NCI-H2196 treated with DMSO at 0.1 percent for 48 hours (cell line): ENCODE measurements at regions not wholly inside any gene's neighbourhood (a gene's known extent, or its start where the extent isn't known, plus 50 kb on each side); places are given as distances from the start of the nearest gene placed in this dataset.

Experiments used
- DNase-seq: peaks from one replicate; lab custom pipeline; 2025; ENCODE audit not compliant: unreplicated experiment; lab: John Stamatoyannopoulos, UW

DNA sequence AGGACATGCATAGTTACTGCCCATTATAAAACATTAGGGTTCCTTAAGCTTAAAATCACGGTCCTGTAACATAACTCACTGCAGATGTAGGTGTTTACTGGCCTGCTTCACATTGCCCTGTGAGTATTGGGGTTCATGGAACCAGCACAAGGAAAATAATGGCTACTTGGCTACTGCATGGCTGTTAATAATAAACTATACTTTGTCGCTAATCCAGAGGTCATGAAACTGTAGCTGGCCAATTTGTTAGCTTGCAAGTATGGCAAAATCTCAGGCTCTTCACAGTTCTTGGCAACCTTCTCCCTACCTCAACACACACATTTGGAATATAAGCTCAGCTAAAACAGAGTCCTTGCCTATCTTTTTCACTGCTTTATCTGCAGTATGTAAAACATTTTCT is 274.0 kb upstream of the NR5A2 start:
- DNase-seq, result no peak

- DNase-seq, result no peak
Observed at GRCh38 chr1:199756066-199756465, 271.4 kb upstream of the NR5A2 start.

GRCh38 chr1:199758626-199759255 is 268.8 kb upstream of the NR5A2 start:
- DNase-seq, result no peak

- DNase-seq, result no peak
Observed at GRCh38 chr1:199759268-199759730, 268.2 kb upstream of the NR5A2 start.

GRCh38 chr1:199762572-199762971 is 264.9 kb upstream of the NR5A2 start:
- no peak for DNase-seq

DNA sequence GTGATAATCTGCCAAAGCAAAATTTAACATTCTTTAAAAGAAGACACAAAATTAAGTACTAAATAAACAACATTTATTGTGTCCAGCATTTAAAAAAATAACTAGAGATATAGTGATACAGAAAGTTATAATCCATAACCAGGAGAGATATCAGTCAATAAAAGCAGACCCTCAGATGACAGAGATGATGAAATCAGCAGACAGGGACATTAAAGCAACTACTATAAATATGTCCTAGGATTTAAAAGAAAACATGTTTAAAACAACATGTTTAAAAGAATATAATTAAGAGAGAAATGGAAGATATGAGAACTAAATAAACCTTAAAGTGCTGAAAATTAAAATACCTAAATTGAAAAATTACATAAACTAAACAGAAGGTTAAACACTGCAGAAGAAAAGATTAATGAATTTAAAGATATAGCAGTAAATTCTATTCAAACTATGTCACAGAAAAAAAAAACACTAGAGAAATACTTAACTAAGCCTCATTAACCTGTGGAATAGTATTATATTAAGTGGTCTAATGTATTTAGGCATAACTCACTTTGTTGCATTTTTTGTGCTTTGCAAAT is 261.2 kb upstream of the NR5A2 start:
- DNase-seq, result no peak

- no peak for DNase-seq
Observed at GRCh38 chr1:199767700-199768099, 259.8 kb upstream of the NR5A2 start.

DNA sequence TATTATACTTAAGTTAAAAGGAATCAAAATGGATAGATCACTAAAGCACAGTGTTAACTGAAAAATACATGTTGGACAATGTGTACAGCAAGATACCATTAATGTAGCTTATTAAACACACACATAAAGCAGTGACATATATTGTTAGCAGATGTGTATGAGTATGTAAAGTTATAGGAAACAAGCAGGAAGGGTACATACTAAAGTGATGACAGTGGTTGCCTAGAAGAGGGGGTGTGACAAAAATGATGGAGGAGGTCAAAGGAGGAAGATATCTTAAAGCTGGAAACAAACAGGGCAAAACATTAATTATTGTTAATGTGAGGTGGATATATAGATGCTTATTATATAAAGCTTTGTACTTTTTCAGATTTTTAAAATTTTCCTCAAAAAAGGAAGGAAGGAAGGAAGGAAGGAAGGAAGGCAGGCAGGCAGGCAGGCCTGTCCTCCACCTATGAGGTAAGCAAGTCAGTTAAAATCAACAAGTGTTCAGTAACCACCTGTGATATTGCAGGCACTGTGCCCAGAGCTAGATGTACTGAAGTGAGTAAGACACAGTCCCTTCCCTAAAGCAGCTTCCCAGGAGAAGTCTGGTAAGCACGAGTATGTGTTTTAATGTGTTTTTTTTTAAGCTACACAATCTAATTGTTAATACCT is 252.9 kb upstream of the NR5A2 start:
- no peak for DNase-seq

DNA sequence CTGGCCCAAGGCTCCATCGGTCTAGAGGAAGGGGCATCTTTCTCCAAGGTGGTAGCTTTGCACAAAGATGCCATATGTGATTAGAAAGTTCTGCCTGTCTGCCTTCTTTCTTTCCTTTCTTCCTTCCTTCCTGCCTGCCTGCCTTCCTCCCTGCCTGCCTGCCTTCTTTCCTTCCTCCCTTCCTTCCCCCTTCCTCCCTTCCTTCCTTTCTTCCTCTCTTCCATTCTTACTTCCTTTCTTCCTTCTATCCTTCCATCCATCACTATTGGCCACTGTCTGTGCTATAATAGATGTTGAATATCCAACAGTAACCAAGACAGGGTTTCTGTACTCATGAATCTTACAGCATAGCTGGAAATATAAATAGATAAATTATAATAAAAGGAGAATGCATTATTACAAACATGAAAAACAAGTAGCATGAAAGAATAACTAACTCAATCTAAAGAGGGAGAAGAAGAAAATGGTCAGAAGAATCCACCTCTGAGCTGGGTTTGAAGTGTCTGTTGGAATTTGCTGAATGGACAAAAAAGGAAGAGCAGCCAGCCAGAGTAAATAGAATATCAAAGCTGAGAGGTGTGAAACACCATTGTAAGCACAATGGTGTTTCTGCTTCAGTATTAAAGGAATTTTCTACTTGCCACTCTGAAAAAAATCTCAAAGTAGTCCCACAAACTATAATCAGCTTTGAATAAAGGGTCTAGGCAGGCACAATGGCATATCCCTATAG is 250.6 kb upstream of the NR5A2 start:
- DNase-seq, result no peak

DNA sequence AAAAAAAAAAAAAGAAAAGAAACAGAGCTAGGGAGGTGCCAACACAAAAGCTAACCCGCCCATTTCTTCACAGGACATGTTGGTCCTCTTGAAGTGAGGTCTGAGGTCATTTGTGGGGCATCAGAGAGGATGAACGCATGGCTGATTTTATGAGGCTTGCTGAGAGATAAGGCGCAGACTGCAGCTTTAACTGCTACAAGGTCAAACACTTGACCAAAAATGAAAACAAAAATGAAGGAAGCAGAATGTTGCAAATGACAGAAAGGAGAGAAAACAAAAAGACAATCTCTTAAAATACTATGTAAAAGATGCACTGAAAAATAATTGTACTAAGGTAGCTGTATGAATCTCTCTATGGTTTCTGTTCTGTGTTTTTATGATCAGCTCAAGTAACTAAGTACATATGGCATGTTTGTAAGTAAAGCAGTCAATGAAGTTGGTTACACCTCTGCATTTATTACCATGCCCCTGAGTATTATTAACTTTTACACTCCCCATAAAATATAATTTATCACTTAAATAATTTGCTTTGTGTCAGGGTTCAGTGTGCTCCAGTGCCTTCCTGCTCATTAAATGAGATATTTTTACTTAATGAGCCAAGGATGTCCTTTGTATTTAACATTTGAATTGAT is 249.1 kb upstream of the NR5A2 start:
- DNase-seq, result no peak

- no peak for DNase-seq
Observed at GRCh38 chr1:199780091-199780490, 247.4 kb upstream of the NR5A2 start.

GRCh38 chr1:199780948-199781670 is 246.4 kb upstream of the NR5A2 start:
- DNase-seq, result no peak

GRCh38 chr1:199784138-199784895 is 243.2 kb upstream of the NR5A2 start:
- DNase-seq, result no peak

- no peak for DNase-seq
Observed at GRCh38 chr1:199786695-199787094, 240.8 kb upstream of the NR5A2 start.

DNA sequence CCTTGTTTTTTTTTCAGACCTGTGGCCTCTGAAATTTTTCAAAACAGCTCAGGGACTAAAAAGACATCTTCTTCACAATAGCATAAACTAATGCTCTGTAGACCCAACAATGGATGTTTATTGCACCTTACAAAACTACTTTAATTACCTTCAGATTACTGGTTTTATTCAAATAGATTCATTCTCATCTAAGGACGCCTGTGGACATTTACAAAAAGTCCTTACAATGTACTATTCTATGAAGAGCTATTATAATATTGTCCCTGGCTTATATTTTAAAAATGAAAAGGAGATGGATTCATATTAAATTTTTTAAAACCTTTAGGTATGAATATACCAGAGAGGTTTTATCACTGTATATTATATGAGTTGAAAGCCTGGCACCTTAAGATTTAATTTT is 238.4 kb upstream of the NR5A2 start:
- DNase-seq, result no peak

DNA sequence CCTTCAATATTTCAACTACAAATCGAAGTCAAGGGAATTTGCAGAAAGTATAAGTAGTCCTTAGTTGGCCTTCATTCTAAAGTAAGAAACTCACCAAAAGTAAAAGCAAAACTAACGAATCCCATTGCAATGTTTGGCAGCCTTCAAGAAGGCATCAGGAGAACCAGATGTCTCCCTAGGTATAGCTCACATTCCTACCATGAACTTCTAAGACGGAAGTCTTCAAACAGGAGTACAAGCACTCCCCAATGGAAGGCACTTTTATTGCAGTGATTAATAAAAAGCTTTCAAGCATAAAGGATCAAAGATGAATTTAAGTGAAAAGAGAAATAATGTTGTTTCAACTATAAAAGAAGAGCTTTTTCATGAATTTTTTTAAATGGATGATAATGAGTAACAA is 236.0 kb upstream of the NR5A2 start:
- DNase-seq, result no peak

- DNase-seq, result no peak
Observed at GRCh38 chr1:199792874-199793273, 234.6 kb upstream of the NR5A2 start.

DNA sequence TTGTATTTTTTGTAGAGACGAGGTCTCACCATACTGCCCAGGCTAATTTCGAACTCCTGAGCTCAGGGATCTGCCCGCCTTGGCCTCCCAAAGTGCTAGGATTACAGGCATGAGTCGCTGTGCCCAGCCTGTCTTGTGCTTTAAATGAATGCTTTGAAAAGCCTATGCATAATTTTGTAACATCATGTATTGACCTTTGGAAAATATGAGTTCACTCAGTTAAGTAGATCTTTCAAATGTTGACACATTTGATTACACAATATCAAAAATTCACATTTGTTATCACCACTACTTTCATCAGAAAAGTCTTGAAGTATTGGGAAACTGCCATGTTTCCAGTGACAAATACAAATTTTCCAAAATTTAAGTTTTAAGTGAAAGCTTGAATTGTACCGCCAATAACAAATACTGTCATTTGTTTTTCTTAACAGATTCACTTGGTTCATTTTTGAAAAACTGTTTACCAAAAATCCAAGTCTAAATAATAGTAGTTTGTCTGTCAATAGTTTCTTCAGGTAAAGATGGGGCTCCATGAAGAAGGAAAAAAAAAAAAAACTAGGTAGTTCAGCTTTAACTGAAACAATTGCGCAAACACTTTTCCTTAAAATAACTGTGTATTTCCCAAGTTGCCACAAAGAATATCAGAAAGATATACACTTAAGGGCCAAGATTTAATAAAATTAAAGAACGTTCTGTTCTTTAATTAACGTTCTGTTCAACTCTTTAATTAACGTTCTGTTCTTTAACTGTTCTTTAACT is 233.2 kb upstream of the NR5A2 start:
- DNase-seq, result no peak

DNA sequence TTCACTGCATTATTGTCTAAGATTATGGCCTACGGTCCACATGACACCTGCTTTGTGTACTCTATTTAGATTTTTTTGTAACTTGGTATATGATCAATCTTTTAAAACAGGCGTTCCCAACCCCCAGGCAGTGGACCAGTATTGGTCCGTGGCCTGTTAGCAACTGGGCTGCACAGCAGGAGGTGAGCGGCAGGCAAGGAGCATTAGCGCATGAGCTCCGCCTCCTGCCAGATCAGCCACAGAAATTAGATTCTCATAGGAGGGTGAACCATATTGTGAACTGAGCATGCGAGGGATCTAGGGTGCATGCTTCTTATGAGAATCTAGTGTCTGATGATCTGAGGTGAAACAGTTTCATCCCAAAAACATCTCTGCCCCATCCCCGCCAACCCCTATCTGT is 228.4 kb upstream of the NR5A2 start:
- no peak for DNase-seq
